MCF 10A (cell line): ENCODE measurements at regions not wholly inside any gene's neighbourhood (a gene's known extent, or its start where the extent isn't known, plus 50 kb on each side); places are given as distances from the start of the nearest gene placed in this dataset.

Experiments used
- BruUV-seq: library from RNA; stranded (reverse); fragments of 400-500 nt; replicated peaks from 2 replicates; lab custom pipeline; 2021; lab: Mats Ljungman, UMichigan
- CTCF ChIA-PET: fragments of 300-600 bp; sonication (Branson Sonifier 250); formaldehyde crosslinking; extraction: SDS; loops from one replicate; lab custom pipeline; 2021; ENCODE audit warnings: antibody characterized with exemption, inconsistent platforms; lab: Yijun Ruan, JAX
- POLR2A ChIA-PET: fragments of 300-600, 350-650 bp; sonication (Branson Sonifier 250); formaldehyde crosslinking; extraction: SDS; loops from one replicate; lab custom pipeline; 2020; ENCODE audit warnings: antibody characterized with exemption, inconsistent platforms; lab: Yijun Ruan, JAX
- DNase-seq: peaks from one replicate; pipeline ENCODE4 v3.0.0-alpha.2; 2018; ENCODE audit not compliant: unreplicated experiment
- H3K27ac Mint-ChIP-seq: one replicate; pipeline ENCODE4 v1.8.0; 2022; ENCODE audit warnings: mild to moderate bottlenecking, low read depth, mixed read lengths; ENCODE audit not compliant: unreplicated experiment
- H3K27me3 Mint-ChIP-seq: one replicate; pipeline ENCODE4 v1.8.0; 2022; ENCODE audit warnings: mixed read lengths; ENCODE audit not compliant: insufficient read depth, unreplicated experiment
- H3K36me3 Mint-ChIP-seq: one replicate; pipeline ENCODE4 v1.8.0; 2022; ENCODE audit warnings: mild to moderate bottlenecking, moderate library complexity, mixed read lengths; ENCODE audit not compliant: insufficient read depth, unreplicated experiment
- H3K4me1 Mint-ChIP-seq: one replicate; pipeline ENCODE4 v1.8.0; 2022; ENCODE audit warnings: mixed read lengths; ENCODE audit not compliant: insufficient read depth, unreplicated experiment
- H3K4me3 Mint-ChIP-seq: one replicate; pipeline ENCODE4 v1.8.0; 2022; ENCODE audit warnings: mild to moderate bottlenecking, moderate library complexity, mixed read lengths; ENCODE audit not compliant: unreplicated experiment
- H3K9me3 Mint-ChIP-seq: one replicate; pipeline ENCODE4 v1.8.0; 2022; ENCODE audit warnings: mixed read lengths; ENCODE audit not compliant: unreplicated experiment
- intact Hi-C: fragments of 100-400 bp; cut with micrococcal nuclease; formaldehyde crosslinking; loops from 2 replicates; pipeline ENCODE4 v1.14.1; 2022
- TF ChIP-seq, protein P1 (sequence below): fragments of 200-600 bp; IDR thresholded peaks from one replicate; pipeline ENCODE4 v1.8.0; 2022; ENCODE audit warnings: antibody characterized with exemption, mild to moderate bottlenecking; ENCODE audit not compliant: unreplicated experiment

DNA sequence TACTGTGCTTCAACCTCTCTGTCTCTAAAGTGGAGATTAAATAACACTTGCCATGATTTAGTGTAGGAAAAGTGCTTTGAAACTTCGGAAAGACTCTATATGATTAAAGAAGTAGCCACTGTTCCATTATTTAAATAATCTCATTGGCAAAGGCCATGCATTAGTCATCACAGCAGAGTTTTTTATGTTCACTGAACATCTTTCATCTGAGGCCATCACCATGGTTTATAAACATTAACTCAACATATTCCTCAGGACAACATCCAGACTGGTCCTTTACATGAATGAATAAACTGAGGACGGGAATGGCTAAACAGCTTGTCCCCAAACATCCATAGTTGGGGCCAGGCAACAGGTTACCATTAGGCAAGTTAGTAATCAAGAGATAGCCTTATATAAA lies 124.6 kb upstream of the FRMD6 start:
- ChIA-PET POLR2A (interaction anchor here (1.4 kb wide), 1 partner anchor 10 kb away, joined by 3 read pairs; no protein-coding TSS in a partner anchor), CTCF (interaction anchor here (1.2 kb wide), 1 partner anchor 10 kb away, joined by 3 read pairs; no protein-coding TSS in a partner anchor)
- no peak overlapping the region for H3K4me3 Mint-ChIP-seq
- DNase-seq: peak; percentile 22
- BruUV-seq: no TSS peak
- intact Hi-C loops: no loop called here
- H3K27ac Mint-ChIP-seq: peak overlapping the region; percentile 10
- no peaks in the 10 kb centered on the region for H3K9me3 Mint-ChIP-seq
- no peaks in the 10 kb centered on the region for H3K27me3 Mint-ChIP-seq
- peaks cover 12% of the 10 kb centered on the region for H3K4me1 Mint-ChIP-seq
- H3K36me3 Mint-ChIP-seq: peaks cover 6% of the 10 kb centered on the region
- TF ChIP-seq, protein P1, sequence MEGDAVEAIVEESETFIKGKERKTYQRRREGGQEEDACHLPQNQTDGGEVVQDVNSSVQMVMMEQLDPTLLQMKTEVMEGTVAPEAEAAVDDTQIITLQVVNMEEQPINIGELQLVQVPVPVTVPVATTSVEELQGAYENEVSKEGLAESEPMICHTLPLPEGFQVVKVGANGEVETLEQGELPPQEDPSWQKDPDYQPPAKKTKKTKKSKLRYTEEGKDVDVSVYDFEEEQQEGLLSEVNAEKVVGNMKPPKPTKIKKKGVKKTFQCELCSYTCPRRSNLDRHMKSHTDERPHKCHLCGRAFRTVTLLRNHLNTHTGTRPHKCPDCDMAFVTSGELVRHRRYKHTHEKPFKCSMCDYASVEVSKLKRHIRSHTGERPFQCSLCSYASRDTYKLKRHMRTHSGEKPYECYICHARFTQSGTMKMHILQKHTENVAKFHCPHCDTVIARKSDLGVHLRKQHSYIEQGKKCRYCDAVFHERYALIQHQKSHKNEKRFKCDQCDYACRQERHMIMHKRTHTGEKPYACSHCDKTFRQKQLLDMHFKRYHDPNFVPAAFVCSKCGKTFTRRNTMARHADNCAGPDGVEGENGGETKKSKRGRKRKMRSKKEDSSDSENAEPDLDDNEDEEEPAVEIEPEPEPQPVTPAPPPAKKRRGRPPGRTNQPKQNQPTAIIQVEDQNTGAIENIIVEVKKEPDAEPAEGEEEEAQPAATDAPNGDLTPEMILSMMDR: no peak

GRCh38 chr14:51529736-51530135 lies 122.0 kb upstream of the FRMD6 start:
- no peak for DNase-seq
- ChIA-PET CTCF (interaction anchor here (0.5 to 1.3 kb wide), 2 partner anchors 9 to 19 kb away, joined by 3 read pairs; no protein-coding TSS in a partner anchor), POLR2A (interaction anchor here (0.7 to 2.0 kb wide), 4 partner anchors 8 to 48 kb away, joined by 3 to 6 read pairs (median 4); no protein-coding TSS in a partner anchor)
- no peaks in the 10 kb centered on the region for H3K27me3 Mint-ChIP-seq
- no peak overlapping the region for H3K27ac Mint-ChIP-seq
- H3K36me3 Mint-ChIP-seq: peaks cover 7% of the 10 kb centered on the region
- TF ChIP-seq, protein P1: no peak
- no TSS peak for BruUV-seq
- H3K9me3 Mint-ChIP-seq: no peaks in the 10 kb centered on the region
- peaks cover 35% of the 10 kb centered on the region for H3K4me1 Mint-ChIP-seq
- no peak overlapping the region for H3K4me3 Mint-ChIP-seq
- intact Hi-C loops: loop anchor here (5.0 kb wide), 1 partner anchor 132 kb away; no protein-coding TSS in a partner anchor

DNA sequence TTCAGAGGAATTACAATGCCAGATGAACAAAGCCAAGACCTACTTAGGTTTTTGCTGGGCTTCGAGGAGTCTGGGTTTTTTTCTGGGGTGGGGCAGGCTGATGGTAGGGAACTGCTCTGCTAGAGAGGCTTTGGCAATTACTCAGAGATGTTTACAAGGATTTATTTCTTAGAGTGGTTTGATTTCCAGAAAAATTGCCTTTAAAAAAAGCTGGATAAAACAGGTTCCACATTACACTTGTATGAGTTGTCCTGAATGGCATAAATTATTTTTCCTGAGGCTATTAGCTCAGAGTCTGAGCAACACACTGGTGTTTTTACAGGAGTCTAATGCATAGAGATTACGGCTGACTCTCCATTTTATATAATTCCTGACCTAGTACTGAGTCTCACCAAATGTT lies 118.5 kb upstream of the FRMD6 start:
- Mint-ChIP-seq H3K27me3 (no peaks in the 10 kb centered on the region), H3K27ac (peak overlapping the region; percentile 91), H3K36me3 (peaks cover 10% of the 10 kb centered on the region), H3K9me3 (no peaks in the 10 kb centered on the region), H3K4me1 (peaks cover 32% of the 10 kb centered on the region), H3K4me3 (peak overlapping the region; percentile 33)
- BruUV-seq: no TSS peak
- TF ChIP-seq, protein P1: no peak
- ChIA-PET POLR2A (interaction anchor here (0.7 to 6.0 kb wide), 23 partner anchors 11 to 204 kb away, joined by 3 to 124 read pairs (median 5); partner anchors contain the start of gene FRMD6), CTCF (interaction anchor here (0.9 to 1.7 kb wide), 7 partner anchors 12 to 250 kb away, joined by 3 to 4 read pairs (median 4); no protein-coding TSS in a partner anchor)
- DNase-seq: peak; percentile 79
- intact Hi-C loops: loop anchor here (5.0 kb wide), 1 partner anchor 136 kb away; no protein-coding TSS in a partner anchor

GRCh38 chr14:51533872-51534553 lies 117.7 kb upstream of the FRMD6 start:
- peak; percentile 62 for DNase-seq
- Mint-ChIP-seq H3K36me3 (peaks cover 10% of the 10 kb centered on the region), H3K27me3 (no peaks in the 10 kb centered on the region), H3K9me3 (no peaks in the 10 kb centered on the region), H3K27ac (peak overlapping the region; percentile 91), H3K4me1 (peaks cover 39% of the 10 kb centered on the region), H3K4me3 (no peak overlapping the region)
- intact Hi-C loops: loop anchor here (5.0 kb wide), 1 partner anchor 137 kb away; no protein-coding TSS in a partner anchor
- CTCF ChIA-PET: interaction anchor here (0.9 to 1.7 kb wide), 4 partner anchors 12 to 251 kb away, joined by 3 to 4 read pairs (median 4); no protein-coding TSS in a partner anchor
- TF ChIP-seq, protein P1: no peak
- no TSS peak for BruUV-seq
- POLR2A ChIA-PET: interaction anchor here (0.7 to 6.0 kb wide), 21 partner anchors 11 to 293 kb away, joined by 3 to 124 read pairs (median 5); partner anchors contain the start of genes FRMD6 and TMX1
